ENCODE measurements at regions not wholly inside any gene's neighbourhood (a gene's known extent, or its start where the extent isn't known, plus 50 kb on each side); places are given as distances from the start of the nearest gene placed in this dataset.
A peak's percentile ranks its signal among the peaks of the same experiment; 100 is the strongest.

- H3K4me2 ChIP-seq (ENCODE audit: low read depth, low read length, poor library complexity, severe bottlenecking) = no peak overlapping the region
- H3K9ac ChIP-seq (ENCODE audit: low read depth, low read length, poor library complexity, severe bottlenecking) = no peak overlapping the region
- no peaks in the 10 kb centered on the region for H3K27me3 ChIP-seq (ENCODE audit: insufficient read depth, low read length, poor library complexity, severe bottlenecking)
- H3K79me2 ChIP-seq (ENCODE audit: insufficient read depth, low read length) = no peaks in the 10 kb centered on the region
- H3K4me1 ChIP-seq (ENCODE audit: insufficient read depth, low read length, poor library complexity, severe bottlenecking) = peaks cover 9% of the 10 kb centered on the region
- no peak overlapping the region for H3K4me3 ChIP-seq (ENCODE audit: low read length, poor library complexity, severe bottlenecking)
- no peaks in the 10 kb centered on the region for H3K9me2 ChIP-seq (replicated peaks; ENCODE audit: low read depth, low read length)
- no peaks in the 10 kb centered on the region for H3F3A ChIP-seq (ENCODE audit: low read depth)
- no peaks in the 10 kb centered on the region for H3K36me3 ChIP-seq (ENCODE audit: insufficient read depth, low read length)
- TF ChIP-seq EZH2phosphoT487 (IDR thresholded peaks at IDR 0.05; ENCODE audit: borderline replicate concordance) = no peak
- TF ChIP-seq, protein P1, sequence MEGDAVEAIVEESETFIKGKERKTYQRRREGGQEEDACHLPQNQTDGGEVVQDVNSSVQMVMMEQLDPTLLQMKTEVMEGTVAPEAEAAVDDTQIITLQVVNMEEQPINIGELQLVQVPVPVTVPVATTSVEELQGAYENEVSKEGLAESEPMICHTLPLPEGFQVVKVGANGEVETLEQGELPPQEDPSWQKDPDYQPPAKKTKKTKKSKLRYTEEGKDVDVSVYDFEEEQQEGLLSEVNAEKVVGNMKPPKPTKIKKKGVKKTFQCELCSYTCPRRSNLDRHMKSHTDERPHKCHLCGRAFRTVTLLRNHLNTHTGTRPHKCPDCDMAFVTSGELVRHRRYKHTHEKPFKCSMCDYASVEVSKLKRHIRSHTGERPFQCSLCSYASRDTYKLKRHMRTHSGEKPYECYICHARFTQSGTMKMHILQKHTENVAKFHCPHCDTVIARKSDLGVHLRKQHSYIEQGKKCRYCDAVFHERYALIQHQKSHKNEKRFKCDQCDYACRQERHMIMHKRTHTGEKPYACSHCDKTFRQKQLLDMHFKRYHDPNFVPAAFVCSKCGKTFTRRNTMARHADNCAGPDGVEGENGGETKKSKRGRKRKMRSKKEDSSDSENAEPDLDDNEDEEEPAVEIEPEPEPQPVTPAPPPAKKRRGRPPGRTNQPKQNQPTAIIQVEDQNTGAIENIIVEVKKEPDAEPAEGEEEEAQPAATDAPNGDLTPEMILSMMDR (conservative IDR thresholded peaks at IDR 0.05; ENCODE audit: low read length) = no peak
- H2AFZ ChIP-seq (ENCODE audit: low read length) = no peak overlapping the region
- H3K9me3 ChIP-seq (ENCODE audit: insufficient read depth, low read depth, low read length) = no peaks in the 10 kb centered on the region
- H4K20me1 ChIP-seq (ENCODE audit: insufficient read depth, low read length, poor library complexity, severe bottlenecking) = no peaks in the 10 kb centered on the region
These were observed 267.5 kb upstream of the PRKCQ start for GRCh38 chr10:6847561-6847960.

DNA sequence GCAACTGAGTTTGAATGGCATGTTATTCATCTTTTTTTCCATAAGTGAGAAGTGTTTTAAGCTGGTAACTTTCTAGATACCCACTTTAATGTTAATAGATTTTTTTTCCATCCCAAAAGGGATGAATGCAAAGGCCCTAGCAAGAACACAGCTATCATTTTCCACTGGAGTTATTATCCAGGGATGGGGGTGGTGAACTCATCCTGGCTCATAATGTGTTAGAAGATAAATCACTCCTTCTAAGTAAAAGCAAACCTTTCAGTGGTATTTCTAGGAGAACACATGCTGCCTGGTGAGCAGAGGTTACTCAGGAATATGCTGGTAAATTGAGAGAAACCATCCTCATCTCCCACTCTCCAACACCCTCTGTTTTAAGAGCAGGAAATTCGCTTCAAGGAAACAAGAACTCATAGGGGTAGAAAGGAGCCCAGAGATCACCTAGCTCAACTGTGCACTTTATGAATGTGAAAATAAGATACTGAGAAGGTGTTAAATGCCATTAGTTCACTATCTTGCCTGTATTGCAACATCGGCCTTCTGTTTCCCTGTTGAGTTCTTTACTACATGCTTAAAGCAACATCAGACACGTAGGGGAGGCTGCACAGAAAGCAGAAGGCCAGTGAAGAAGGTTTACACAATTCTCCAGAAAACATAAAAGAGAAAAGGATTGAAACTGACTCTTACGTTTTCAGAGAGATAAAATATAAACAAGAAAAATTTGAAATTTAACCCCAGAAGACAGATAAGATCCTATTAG is 264.0 kb upstream of the PRKCQ start:
- Histone ChIP-seq H3K4me2 (ENCODE audit: low read depth, low read length, poor library complexity, severe bottlenecking) (peak overlapping the region; percentile 12), H3K9me3 (ENCODE audit: insufficient read depth, low read depth, low read length) (no peaks in the 10 kb centered on the region), H3K9ac (ENCODE audit: low read depth, low read length, poor library complexity, severe bottlenecking) (no peak overlapping the region), H3K4me1 (ENCODE audit: insufficient read depth, low read length, poor library complexity, severe bottlenecking) (peaks cover 9% of the 10 kb centered on the region), H3K4me3 (ENCODE audit: low read length, poor library complexity, severe bottlenecking) (no peak overlapping the region), H4K20me1 (ENCODE audit: insufficient read depth, low read length, poor library complexity, severe bottlenecking) (no peaks in the 10 kb centered on the region), H3K27me3 (ENCODE audit: insufficient read depth, low read length, poor library complexity, severe bottlenecking) (no peaks in the 10 kb centered on the region), H2AFZ (ENCODE audit: low read length) (peak overlapping the region; percentile 97), H3K36me3 (ENCODE audit: insufficient read depth, low read length) (no peaks in the 10 kb centered on the region), H3K79me2 (ENCODE audit: insufficient read depth, low read length) (no peaks in the 10 kb centered on the region), H3F3A (ENCODE audit: low read depth) (no peaks in the 10 kb centered on the region), H3K9me2 (replicated peaks; ENCODE audit: low read depth, low read length) (no peaks in the 10 kb centered on the region)
- TF ChIP-seq, protein P1 (conservative IDR thresholded peaks at IDR 0.05; ENCODE audit: low read length) = no peak
- no peak for TF ChIP-seq EZH2phosphoT487 (IDR thresholded peaks at IDR 0.05; ENCODE audit: borderline replicate concordance)

DNA sequence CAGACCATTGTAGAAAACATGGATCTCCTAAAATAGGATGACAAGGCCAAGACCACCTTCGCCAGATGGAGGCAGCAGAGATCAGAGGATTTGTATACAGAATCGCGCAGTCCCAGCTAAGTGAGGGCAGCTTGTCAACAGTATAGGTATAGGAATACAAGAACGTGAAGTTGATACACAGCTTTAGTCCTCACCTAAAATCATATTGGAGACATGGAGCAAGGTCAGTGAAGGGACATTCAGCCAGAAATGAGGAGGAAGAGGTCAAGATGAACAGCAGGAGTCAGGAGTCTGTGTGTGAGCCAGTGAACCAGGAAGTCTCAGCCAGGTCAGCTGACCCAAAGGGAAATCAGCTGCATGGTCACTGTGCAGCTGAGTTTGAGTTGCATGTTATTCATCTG is 263.4 kb upstream of the PRKCQ start:
- H3K4me2 ChIP-seq (ENCODE audit: low read depth, low read length, poor library complexity, severe bottlenecking) = peak overlapping the region; percentile 12
- H3K36me3 ChIP-seq (ENCODE audit: insufficient read depth, low read length) = no peaks in the 10 kb centered on the region
- no peaks in the 10 kb centered on the region for H3K9me3 ChIP-seq (ENCODE audit: insufficient read depth, low read depth, low read length)
- no peaks in the 10 kb centered on the region for H3K79me2 ChIP-seq (ENCODE audit: insufficient read depth, low read length)
- no peaks in the 10 kb centered on the region for H4K20me1 ChIP-seq (ENCODE audit: insufficient read depth, low read length, poor library complexity, severe bottlenecking)
- no peaks in the 10 kb centered on the region for H3F3A ChIP-seq (ENCODE audit: low read depth)
- no peaks in the 10 kb centered on the region for H3K27me3 ChIP-seq (ENCODE audit: insufficient read depth, low read length, poor library complexity, severe bottlenecking)
- peak overlapping the region; percentile 97 for H2AFZ ChIP-seq (ENCODE audit: low read length)
- TF ChIP-seq, protein P1 (conservative IDR thresholded peaks at IDR 0.05; ENCODE audit: low read length) = peak; percentile 82
- TF ChIP-seq EZH2phosphoT487 (IDR thresholded peaks at IDR 0.05; ENCODE audit: borderline replicate concordance) = no peak
- H3K9ac ChIP-seq (ENCODE audit: low read depth, low read length, poor library complexity, severe bottlenecking) = no peak overlapping the region
- H3K4me3 ChIP-seq (ENCODE audit: low read length, poor library complexity, severe bottlenecking) = peak overlapping the region; percentile 2
- H3K9me2 ChIP-seq (replicated peaks; ENCODE audit: low read depth, low read length) = no peaks in the 10 kb centered on the region
- peaks cover 9% of the 10 kb centered on the region for H3K4me1 ChIP-seq (ENCODE audit: insufficient read depth, low read length, poor library complexity, severe bottlenecking)

All from Loucy (cell line).